ENCODE measurements at regions not wholly inside any gene's neighbourhood (a gene's known extent, or its start where the extent isn't known, plus 50 kb on each side); places are given as distances from the start of the nearest gene placed in this dataset.

DNA sequence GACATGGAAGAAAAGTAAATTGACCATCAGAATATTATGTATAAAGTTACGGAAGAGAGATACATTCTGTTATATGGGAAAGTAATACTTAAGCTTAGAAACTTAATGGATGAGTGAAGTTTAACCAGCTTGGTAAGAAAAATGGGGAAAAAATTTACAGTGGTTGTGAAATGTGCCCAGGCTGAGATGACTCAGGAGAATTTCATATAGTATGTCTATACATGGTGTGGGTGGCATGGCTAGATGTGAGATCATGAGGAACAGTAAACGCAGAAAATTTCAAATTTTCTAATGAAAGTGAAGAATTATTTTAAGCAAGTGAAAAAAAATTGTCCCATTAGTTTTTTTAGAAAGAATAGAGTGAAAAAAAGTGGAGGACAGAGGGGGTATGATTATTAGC lies 552.5 kb upstream of the SORCS1 start:
- H3K27ac ChIP-seq (ENCODE audit: low read length) = no peak overlapping the region
- CTCF ChIA-PET = no interaction called here
- H3K4me1 ChIP-seq (ENCODE audit: control insufficient read depth, insufficient read depth, low read length) = no peaks in the 10 kb centered on the region
- no peaks in the 10 kb centered on the region for H3K27me3 ChIP-seq (ENCODE audit: control insufficient read depth, insufficient read depth, low read length)
- TF ChIP-seq, protein P1, sequence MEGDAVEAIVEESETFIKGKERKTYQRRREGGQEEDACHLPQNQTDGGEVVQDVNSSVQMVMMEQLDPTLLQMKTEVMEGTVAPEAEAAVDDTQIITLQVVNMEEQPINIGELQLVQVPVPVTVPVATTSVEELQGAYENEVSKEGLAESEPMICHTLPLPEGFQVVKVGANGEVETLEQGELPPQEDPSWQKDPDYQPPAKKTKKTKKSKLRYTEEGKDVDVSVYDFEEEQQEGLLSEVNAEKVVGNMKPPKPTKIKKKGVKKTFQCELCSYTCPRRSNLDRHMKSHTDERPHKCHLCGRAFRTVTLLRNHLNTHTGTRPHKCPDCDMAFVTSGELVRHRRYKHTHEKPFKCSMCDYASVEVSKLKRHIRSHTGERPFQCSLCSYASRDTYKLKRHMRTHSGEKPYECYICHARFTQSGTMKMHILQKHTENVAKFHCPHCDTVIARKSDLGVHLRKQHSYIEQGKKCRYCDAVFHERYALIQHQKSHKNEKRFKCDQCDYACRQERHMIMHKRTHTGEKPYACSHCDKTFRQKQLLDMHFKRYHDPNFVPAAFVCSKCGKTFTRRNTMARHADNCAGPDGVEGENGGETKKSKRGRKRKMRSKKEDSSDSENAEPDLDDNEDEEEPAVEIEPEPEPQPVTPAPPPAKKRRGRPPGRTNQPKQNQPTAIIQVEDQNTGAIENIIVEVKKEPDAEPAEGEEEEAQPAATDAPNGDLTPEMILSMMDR (IDR thresholded peaks at IDR 0.05) = no peak
- no peak for TF ChIP-seq POLR2AphosphoS5 (IDR thresholded peaks at IDR 0.05; ENCODE audit: low read depth, low read length)
- TF ChIP-seq, protein P2, sequence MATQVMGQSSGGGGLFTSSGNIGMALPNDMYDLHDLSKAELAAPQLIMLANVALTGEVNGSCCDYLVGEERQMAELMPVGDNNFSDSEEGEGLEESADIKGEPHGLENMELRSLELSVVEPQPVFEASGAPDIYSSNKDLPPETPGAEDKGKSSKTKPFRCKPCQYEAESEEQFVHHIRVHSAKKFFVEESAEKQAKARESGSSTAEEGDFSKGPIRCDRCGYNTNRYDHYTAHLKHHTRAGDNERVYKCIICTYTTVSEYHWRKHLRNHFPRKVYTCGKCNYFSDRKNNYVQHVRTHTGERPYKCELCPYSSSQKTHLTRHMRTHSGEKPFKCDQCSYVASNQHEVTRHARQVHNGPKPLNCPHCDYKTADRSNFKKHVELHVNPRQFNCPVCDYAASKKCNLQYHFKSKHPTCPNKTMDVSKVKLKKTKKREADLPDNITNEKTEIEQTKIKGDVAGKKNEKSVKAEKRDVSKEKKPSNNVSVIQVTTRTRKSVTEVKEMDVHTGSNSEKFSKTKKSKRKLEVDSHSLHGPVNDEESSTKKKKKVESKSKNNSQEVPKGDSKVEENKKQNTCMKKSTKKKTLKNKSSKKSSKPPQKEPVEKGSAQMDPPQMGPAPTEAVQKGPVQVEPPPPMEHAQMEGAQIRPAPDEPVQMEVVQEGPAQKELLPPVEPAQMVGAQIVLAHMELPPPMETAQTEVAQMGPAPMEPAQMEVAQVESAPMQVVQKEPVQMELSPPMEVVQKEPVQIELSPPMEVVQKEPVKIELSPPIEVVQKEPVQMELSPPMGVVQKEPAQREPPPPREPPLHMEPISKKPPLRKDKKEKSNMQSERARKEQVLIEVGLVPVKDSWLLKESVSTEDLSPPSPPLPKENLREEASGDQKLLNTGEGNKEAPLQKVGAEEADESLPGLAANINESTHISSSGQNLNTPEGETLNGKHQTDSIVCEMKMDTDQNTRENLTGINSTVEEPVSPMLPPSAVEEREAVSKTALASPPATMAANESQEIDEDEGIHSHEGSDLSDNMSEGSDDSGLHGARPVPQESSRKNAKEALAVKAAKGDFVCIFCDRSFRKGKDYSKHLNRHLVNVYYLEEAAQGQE (IDR thresholded peaks at IDR 0.05; ENCODE audit: insufficient read depth in 1 of 2, low read depth in 2 of 2, low read length in 1 of 2) = no peak
- TF ChIP-seq SIN3A (IDR thresholded peaks at IDR 0.05; ENCODE audit: borderline replicate concordance, insufficient read depth, low read depth, low read length) = no peak
- TF ChIP-seq TCF7L2 (IDR thresholded peaks at IDR 0.05; ENCODE audit: low read depth, low read length) = no peak
- H3K36me3 ChIP-seq (ENCODE audit: control insufficient read depth, insufficient read depth, low read length) = no peaks in the 10 kb centered on the region
- POLR2A ChIA-PET = no interaction called here
- in situ Hi-C loops (cut with HindIII; ENCODE audit: low pct_unique_long_range_greater_than_20kb, low sequenced_read_pairs) (no loop called here), intact Hi-C loops (cut with micrococcal nuclease; ENCODE audit: unreplicated experiment) (no loop called here)
- BruUV-seq (replicated peaks) = no TSS peak
- no peak overlapping the region for H3K4me3 ChIP-seq (ENCODE audit: low read depth in 2 of 2, low read length in 2 of 2)
- no peaks in the 10 kb centered on the region for H3K9me3 ChIP-seq (ENCODE audit: control insufficient read depth, insufficient read depth, low read depth, low read length)
- ATAC-seq (no peak), DNase-seq (ENCODE audit: low read depth, low spot score) (no peak)

DNA sequence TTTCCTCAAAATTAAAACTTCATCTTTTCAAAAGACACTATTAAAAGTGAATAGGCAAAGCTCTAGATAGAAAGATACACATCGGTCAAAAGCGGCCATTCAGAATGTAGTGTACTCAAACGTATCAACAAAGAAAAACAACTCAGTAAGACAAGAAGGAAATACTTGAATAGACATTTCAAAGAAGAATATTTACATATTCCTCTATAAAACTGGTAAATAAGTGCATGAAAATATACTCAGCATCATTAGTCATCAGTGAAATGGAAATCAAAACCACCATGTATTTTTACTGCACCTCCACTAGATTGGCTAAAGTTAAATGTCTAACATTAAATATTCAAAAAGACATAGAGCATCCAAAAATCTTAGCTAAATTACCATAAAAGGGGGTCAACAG lies 551.1 kb upstream of the SORCS1 start:
- H3K9me3 ChIP-seq (ENCODE audit: control insufficient read depth, insufficient read depth, low read depth, low read length) = no peaks in the 10 kb centered on the region
- intact Hi-C loops (cut with micrococcal nuclease; ENCODE audit: unreplicated experiment) (no loop called here), in situ Hi-C loops (cut with HindIII; ENCODE audit: low pct_unique_long_range_greater_than_20kb, low sequenced_read_pairs) (no loop called here)
- CTCF ChIA-PET = no interaction called here
- no peaks in the 10 kb centered on the region for H3K27me3 ChIP-seq (ENCODE audit: control insufficient read depth, insufficient read depth, low read length)
- POLR2A ChIA-PET = no interaction called here
- TF ChIP-seq SIN3A (IDR thresholded peaks at IDR 0.05; ENCODE audit: borderline replicate concordance, insufficient read depth, low read depth, low read length) = no peak
- TF ChIP-seq, protein P2 (IDR thresholded peaks at IDR 0.05; ENCODE audit: insufficient read depth in 1 of 2, low read depth in 2 of 2, low read length in 1 of 2) = no peak
- DNase-seq (ENCODE audit: low read depth, low spot score) (no peak), ATAC-seq (no peak)
- no peak overlapping the region for H3K4me3 ChIP-seq (ENCODE audit: low read depth in 2 of 2, low read length in 2 of 2)
- no peaks in the 10 kb centered on the region for H3K36me3 ChIP-seq (ENCODE audit: control insufficient read depth, insufficient read depth, low read length)
- H3K4me1 ChIP-seq (ENCODE audit: control insufficient read depth, insufficient read depth, low read length) = no peaks in the 10 kb centered on the region
- no peak overlapping the region for H3K27ac ChIP-seq (ENCODE audit: low read length)
- BruUV-seq (replicated peaks) = no TSS peak

Data from Panc1 (cell line).